Pancreas (tissue), 10 donors: ENCODE measurements at regions not wholly inside any gene's neighbourhood (a gene's known extent, or its start where the extent isn't known, plus 50 kb on each side); places are given as distances from the start of the nearest gene placed in this dataset.

ENCODE experiments used
- ATAC-seq, 4 donors: fragments of 200-7000 bp; cut with Tn5 transposase; one replicate each; pipeline versions ENCODE4 v1.8.0 to v1.9.1; 2020; ENCODE audit warnings: mild to moderate bottlenecking in 4 of 4, moderate library complexity in 4 of 4
- DNase-seq, 6 donors: peaks; one replicate each; pipeline ENCODE4 v3.0.0-alpha.2; 2020
- FAIRE-seq: peaks from 2 replicates; lab custom pipeline; 2012; peaks lifted over from hg19 to GRCh38; lab: Jason Lieb, UNC
- H3K27ac ChIP-seq, 4 donors: fragments of 200-600 bp; sonication (generic); 1 replicate in 3 of 4; 2 replicates in 1 of 4; pipeline versions ENCODE4 v1.5.0 to v1.8.0; 2020
- H3K27me3 ChIP-seq, 4 donors: fragments of 200-600 bp; one replicate each; pipeline ENCODE4 v1.8.0; 2021
- H3K36me3 ChIP-seq, 3 donors: fragments of 200-600 bp; sonication (generic) in 1 of 3; one replicate each; pipeline versions ENCODE4 v1.5.0 to v1.8.0; 2020 to 2021
- H3K4me1 ChIP-seq, 3 donors: fragments of 200-600 bp; one replicate each; pipeline ENCODE4 v1.8.0; 2021
- H3K4me3 ChIP-seq, 4 donors: fragments of 200-600 bp; sonication (generic) in 2 of 4; one replicate each; pipeline versions ENCODE4 v1.5.0 to v1.8.0; 2020 to 2021
- H3K9me3 ChIP-seq, 4 donors: fragments of 200-600 bp; one replicate each; pipeline ENCODE4 v1.8.0; 2021
- CTCF ChIP-seq, 4 donors: fragments of 200-600 bp; sonication (generic) in 3 of 4; IDR thresholded peaks; one replicate each; pipeline versions ENCODE4 v1.5.0 to v1.8.0; 2021; ENCODE audit warnings: antibody characterized with exemption in 4 of 4
- WGBS, 2 donors: extraction: QIAGEN DNeasy Blood & Tissue Kit; methylation state at CpG; one replicate each; pipeline ENCODE4 v1.1.7; 2013; 5-methylcytosine and 5-hydroxymethylcytosine counted together
- intact Hi-C, 3 donors: fragments of 100-400 bp; cut with DNase I; formaldehyde crosslinking; loops; one replicate each; pipeline versions ENCODE4 v1.11.1 to v1.14.2; 2022
- donor health status: healthy with polysubstance abuse.
- donor health status: DM: no; HTN: no; CAD: no; lungs with moderate emphysema.
- donor health status: DM: no; HTN: no; CAD: no.
- donor health status: control.
- donor health status: control.
- donor health status: Bipolar disorder and iron deficiency.
- donor health status: DM: yes; HTN: yes; CAD: no.
- donor health status: DM: no; HTN: no; CAD: no.
- donor health status: DM: no; HTN: no; CAD: no.
- donor health status: DM: yes; HTN: yes; CAD: no.

DNA sequence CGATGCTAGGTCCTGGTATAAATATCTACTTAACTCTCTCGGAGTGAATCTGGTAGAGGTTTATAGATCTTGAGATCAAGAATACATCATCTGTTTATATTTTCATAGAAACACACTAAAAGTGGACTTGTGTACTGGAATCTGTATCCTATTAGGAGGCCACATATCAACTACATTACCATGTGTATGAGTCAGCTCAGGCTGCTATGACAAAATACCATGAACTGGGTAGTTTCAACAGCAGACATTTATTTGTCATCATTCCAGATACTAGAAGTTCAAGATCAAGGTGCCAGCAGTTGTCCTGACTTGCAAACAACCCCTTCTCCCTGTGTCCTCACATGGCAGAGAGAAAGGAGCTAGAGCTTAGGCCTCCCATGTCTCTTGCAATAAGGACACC is 113.9 kb upstream of the PFKP start:
- no peaks in the 10 kb centered on the region for H3K9me3 ChIP-seq
- DNase-seq (no peak), ATAC-seq (no peak), FAIRE-seq (no peak)
- H3K27ac ChIP-seq, result no peak overlapping the region
- H3K36me3 ChIP-seq, result no peaks in the 10 kb centered on the region
- peaks cover 0 to 11% (median 7%) of the 10 kb centered on the region in 3 donors for H3K4me1 ChIP-seq
- H3K4me3 ChIP-seq, result no peak overlapping the region
- TF ChIP-seq CTCF (IDR thresholded peaks at IDR 0.05), result no peak
- no peaks in the 10 kb centered on the region for H3K27me3 ChIP-seq
- intact Hi-C loops, result no loop called here
- WGBS, 2 donors, result 90 to 97% methylated on average over 2 of the region's 2 CpGs

DNA sequence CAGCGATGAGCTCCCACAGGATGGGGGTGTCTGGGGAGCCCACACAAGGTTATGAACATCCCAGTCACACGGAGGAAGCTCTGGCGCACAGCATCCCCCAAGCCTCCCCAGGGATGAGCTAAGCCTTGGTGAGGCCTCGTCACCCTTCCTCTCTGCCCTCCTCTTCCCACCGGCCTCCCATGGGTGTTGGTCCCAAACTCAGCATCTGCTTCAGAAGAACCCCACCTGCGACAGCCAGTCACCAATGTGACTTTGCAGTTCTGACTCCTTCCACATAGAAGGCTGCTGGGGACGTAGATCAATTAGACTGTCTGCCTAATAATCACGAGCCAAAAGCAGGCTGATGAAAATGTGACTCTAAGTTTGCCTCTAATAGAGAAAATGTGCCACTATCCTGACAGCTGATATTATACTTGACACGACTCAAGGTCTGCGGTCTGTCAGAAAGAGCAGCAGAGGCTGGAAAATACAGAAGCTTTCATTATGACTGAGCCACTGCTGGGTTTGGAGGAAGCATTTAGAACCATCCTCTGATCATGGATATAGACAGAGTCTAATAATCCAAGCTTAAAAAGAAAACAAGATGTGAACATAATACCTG is 116.0 kb upstream of the PFKP start:
- FAIRE-seq, result no peak
- H3K9me3 ChIP-seq, result no peaks in the 10 kb centered on the region
- 78 to 81% methylated on average over 10 of the region's 10 CpGs for WGBS, 2 donors
- no peaks in the 10 kb centered on the region for H3K27me3 ChIP-seq
- H3K4me1 ChIP-seq, result peaks cover 0 to 11% (median 7%) of the 10 kb centered on the region in 3 donors
- H3K36me3 ChIP-seq, result no peaks in the 10 kb centered on the region
- H3K27ac ChIP-seq, result no peak overlapping the region
- TF ChIP-seq CTCF (IDR thresholded peaks at IDR 0.05), result no peak
- no peak for ATAC-seq
- no peak for DNase-seq
- intact Hi-C loops, result no loop called here
- H3K4me3 ChIP-seq, result no peak overlapping the region

- 68 to 72% methylated on average over 5 of the region's 5 CpGs for whole genome bisulfite sequencing, 2 donors
- Histone ChIP-seq H3K36me3 (no peaks in the 10 kb centered on the region), H3K9me3 (no peaks in the 10 kb centered on the region), H3K4me3 (no peak overlapping the region), H3K4me1 (peaks cover 0 to 11% (median 7%) of the 10 kb centered on the region in 3 donors), H3K27ac (no peak overlapping the region), H3K27me3 (no peaks in the 10 kb centered on the region)
- ATAC-seq (no peak), FAIRE-seq (no peak), DNase-seq (no peak)
- TF ChIP-seq CTCF (IDR thresholded peaks at IDR 0.05), result no peak
- intact Hi-C loops, result no loop called here
Observed at GRCh38 chr10:2950546-2950945, 116.8 kb upstream of the PFKP start.

DNA sequence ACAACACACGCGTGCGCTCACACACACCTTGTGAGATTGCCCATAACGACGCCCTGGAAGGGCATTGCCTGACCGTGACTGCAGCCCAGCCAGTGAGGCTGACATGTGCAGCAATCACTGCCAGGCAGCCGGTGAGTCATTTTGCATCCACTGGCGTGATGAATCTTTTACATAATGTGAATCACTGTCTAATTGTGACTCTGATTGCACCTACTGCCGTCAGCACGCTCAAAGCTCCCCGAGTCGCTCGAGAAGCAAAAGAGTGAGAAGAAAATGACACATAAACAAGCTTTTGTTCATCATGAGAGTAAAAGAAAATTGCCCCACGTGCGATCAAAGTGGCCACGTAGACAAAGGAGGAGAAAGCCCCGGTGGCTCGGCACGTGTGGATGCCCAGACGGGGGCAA is 117.4 kb upstream of the PFKP start:
- Histone ChIP-seq H3K27me3 (no peaks in the 10 kb centered on the region), H3K36me3 (no peaks in the 10 kb centered on the region), H3K27ac (no peak overlapping the region), H3K9me3 (no peaks in the 10 kb centered on the region), H3K4me3 (no peak overlapping the region), H3K4me1 (peaks cover 0 to 5% (median 3%) of the 10 kb centered on the region in 3 donors)
- ATAC-seq, result no peak
- intact Hi-C loops, result no loop called here
- TF ChIP-seq CTCF (IDR thresholded peaks at IDR 0.05), result no peak
- DNase-seq, result no peak
- WGBS, 2 donors, result 78 to 81% methylated on average over 20 of the region's 20 CpGs
- no peak for FAIRE-seq

DNA sequence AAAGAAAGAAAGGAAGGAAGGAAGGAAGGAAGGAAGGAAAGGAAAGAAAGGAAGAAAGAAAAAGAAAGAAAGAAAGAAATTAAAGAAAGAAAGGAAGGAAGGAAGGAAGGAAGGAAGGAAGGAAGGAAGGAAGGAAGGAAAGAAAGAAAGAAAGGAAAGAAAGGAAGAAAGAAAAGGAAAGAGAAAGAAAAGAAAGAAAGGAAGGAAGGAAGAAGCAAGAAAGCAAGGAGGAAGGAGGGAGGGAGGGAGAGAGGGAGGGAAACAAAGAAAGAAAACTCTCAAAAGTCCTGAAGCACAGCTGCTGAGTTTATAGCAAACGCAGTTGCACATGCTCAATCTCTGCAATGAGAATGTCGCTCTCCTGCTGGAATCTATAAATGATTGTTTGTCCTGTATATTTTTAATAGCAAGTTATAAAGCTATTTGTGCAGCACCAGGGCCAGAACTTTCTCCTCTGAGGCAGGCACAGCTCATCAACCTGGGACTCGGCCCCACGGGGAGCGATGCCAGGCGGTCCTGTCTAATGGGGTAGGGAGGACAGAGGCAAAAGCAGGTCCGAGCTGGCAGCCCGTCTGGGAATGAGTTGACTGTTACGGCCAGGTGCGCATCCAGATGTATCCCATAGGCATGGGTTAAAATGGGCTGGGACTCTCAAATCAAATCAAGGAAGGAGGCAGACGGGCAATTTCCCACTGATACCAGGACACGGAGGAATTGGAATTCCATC is 118.0 kb upstream of the PFKP start:
- no peak overlapping the region for H3K27ac ChIP-seq
- H3K9me3 ChIP-seq, result no peaks in the 10 kb centered on the region
- no peak overlapping the region for H3K4me3 ChIP-seq
- H3K4me1 ChIP-seq, result no peaks in the 10 kb centered on the region
- TF ChIP-seq CTCF (IDR thresholded peaks at IDR 0.05), result no peak
- 58 to 62% methylated on average over 12 of the region's 12 CpGs for WGBS, 2 donors
- no peaks in the 10 kb centered on the region for H3K36me3 ChIP-seq
- FAIRE-seq (no peak), ATAC-seq (no peak), DNase-seq (no peak)
- intact Hi-C loops, result no loop called here
- no peaks in the 10 kb centered on the region for H3K27me3 ChIP-seq
